Prostate gland (tissue), 2 donors: ENCODE measurements at regions not wholly inside any gene's neighbourhood (a gene's known extent, or its start where the extent isn't known, plus 50 kb on each side); places are given as distances from the start of the nearest gene placed in this dataset.
"Not testable (repeated sequence)": the region's sequence is repeated elsewhere in the genome, so short reads cannot be mapped to it uniquely, and the experiment has no call there.

Experiments used
- CTCF ChIP-seq, 4 experiments: fragments of 200-600 bp in 2 of 4; fragments of 450-650 bp in 2 of 4; sonication (generic) in 2 of 4; IDR thresholded peaks; 1 replicate in 3 of 4; 2 replicates in 1 of 4; pipeline ENCODE4 v1.5.1; 2016 to 2019; ENCODE audit warnings: antibody characterized with exemption in 4 of 4, mild to moderate bottlenecking in 2 of 4, moderate library complexity in 2 of 4
- POLR2A ChIP-seq: fragments of 450-650 bp; IDR thresholded peaks from one replicate; pipeline ENCODE4 v1.6.1; 2016; ENCODE audit warnings: antibody characterized with exemption, mild to moderate bottlenecking

- not testable (repeated sequence) for TF ChIP-seq POLR2A; CTCF (IDR thresholded peaks at IDR 0.05)
These were observed 293.5 kb downstream of the ADGRD1 start for GRCh38 chr12:131247026-131247725.
